Peyer's patch (tissue), 4 donors: ENCODE measurements at regions not wholly inside any gene's neighbourhood (a gene's known extent, or its start where the extent isn't known, plus 50 kb on each side); places are given as distances from the start of the nearest gene placed in this dataset.
"Not testable (repeated sequence)": the region's sequence is repeated elsewhere in the genome, so short reads cannot be mapped to it uniquely, and the experiment has no call there.

Experiments used
- DNase-seq, 3 donors: peaks; one replicate each; pipeline ENCODE4 v3.0.0-alpha.2; 2017 to 2019
- H3K27ac ChIP-seq, 4 donors: fragments of 200-600 bp; sonication (generic); one replicate each; pipeline ENCODE4 v1.5.1; 2016 to 2019
- H3K27me3 ChIP-seq, 2 donors: fragments of 200-600 bp; sonication (generic); one replicate each; pipeline ENCODE4 v1.5.1; 2019
- H3K36me3 ChIP-seq, 3 donors: fragments of 200-600 bp; sonication (generic); one replicate each; pipeline ENCODE4 v1.5.1; 2016 to 2019
- H3K4me1 ChIP-seq, 4 donors: fragments of 200-600 bp; sonication (generic); one replicate each; pipeline ENCODE4 v1.5.1; 2016 to 2019
- H3K4me3 ChIP-seq, 4 donors: fragments of 200-600 bp; sonication (generic); 1 replicate in 3 of 4; 2 replicates in 1 of 4; pipeline ENCODE4 v1.5.1; 2016 to 2019; ENCODE audit warnings: mild to moderate bottlenecking in 1 of 4
- H3K9me3 ChIP-seq, 4 donors: fragments of 200-600 bp; sonication (generic); one replicate each; pipeline ENCODE4 v1.5.1; 2016 to 2019; ENCODE audit warnings: mild to moderate bottlenecking in 1 of 4
- POLR2A ChIP-seq, 2 donors: fragments of 450-650 bp; IDR thresholded peaks; one replicate each; pipeline ENCODE4 v1.5.1; 2017; ENCODE audit warnings: antibody characterized with exemption in 2 of 2, mild to moderate bottlenecking in 2 of 2, moderate library complexity in 2 of 2
- TF ChIP-seq, protein P1 (sequence below), 6 experiments: fragments of 450-650 bp in 4 of 6; fragments of 200-600 bp in 2 of 6; sonication (generic) in 1 of 6; IDR thresholded peaks; one replicate each; pipeline ENCODE4 v1.5.1; 2017 to 2019; ENCODE audit warnings: antibody characterized with exemption in 6 of 6, mild to moderate bottlenecking in 3 of 6, moderate library complexity in 1 of 6

DNA sequence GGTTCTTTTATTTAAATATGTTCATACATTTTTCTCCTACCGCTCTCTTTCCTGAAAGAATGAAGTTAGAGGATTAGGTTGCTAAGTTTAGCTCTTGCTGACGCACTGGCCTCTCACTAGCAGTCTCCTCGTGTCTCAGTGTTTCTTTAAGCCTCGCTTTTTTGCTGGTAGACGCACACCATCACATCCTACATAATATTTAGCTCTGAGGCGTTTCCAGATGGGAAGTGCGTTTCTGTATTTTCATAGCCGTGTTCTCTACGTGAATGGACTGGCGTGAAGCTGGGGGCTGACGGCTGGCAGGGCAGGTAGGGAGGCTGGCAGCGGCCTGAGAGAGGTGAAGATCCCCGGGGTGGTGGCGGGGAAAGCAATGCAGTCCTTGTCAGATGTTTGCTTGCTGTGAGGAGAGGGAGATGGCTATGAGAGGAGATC, 79.2 kb upstream of the SPRY4 start:
- no peaks in the 10 kb centered on the region for H3K9me3 ChIP-seq
- no peak overlapping the region for H3K4me3 ChIP-seq
- no peaks in the 10 kb centered on the region for H3K4me1 ChIP-seq
- DNase-seq = no peak
- no peaks in the 10 kb centered on the region for H3K36me3 ChIP-seq
- H3K27me3 ChIP-seq = no peaks in the 10 kb centered on the region
- H3K27ac ChIP-seq = peak overlapping the region in 1 of 4 donors; percentile 24
- no peak for TF ChIP-seq POLR2A (IDR thresholded peaks at IDR 0.05)
- TF ChIP-seq, protein P1, sequence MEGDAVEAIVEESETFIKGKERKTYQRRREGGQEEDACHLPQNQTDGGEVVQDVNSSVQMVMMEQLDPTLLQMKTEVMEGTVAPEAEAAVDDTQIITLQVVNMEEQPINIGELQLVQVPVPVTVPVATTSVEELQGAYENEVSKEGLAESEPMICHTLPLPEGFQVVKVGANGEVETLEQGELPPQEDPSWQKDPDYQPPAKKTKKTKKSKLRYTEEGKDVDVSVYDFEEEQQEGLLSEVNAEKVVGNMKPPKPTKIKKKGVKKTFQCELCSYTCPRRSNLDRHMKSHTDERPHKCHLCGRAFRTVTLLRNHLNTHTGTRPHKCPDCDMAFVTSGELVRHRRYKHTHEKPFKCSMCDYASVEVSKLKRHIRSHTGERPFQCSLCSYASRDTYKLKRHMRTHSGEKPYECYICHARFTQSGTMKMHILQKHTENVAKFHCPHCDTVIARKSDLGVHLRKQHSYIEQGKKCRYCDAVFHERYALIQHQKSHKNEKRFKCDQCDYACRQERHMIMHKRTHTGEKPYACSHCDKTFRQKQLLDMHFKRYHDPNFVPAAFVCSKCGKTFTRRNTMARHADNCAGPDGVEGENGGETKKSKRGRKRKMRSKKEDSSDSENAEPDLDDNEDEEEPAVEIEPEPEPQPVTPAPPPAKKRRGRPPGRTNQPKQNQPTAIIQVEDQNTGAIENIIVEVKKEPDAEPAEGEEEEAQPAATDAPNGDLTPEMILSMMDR (IDR thresholded peaks at IDR 0.05) = no peak

GRCh38 chr5:142403583-142403982, 78.8 kb upstream of the SPRY4 start:
- Histone ChIP-seq H3K27ac (no peak overlapping the region), H3K36me3 (no peaks in the 10 kb centered on the region), H3K9me3 (no peaks in the 10 kb centered on the region), H3K4me1 (no peaks in the 10 kb centered on the region), H3K27me3 (no peaks in the 10 kb centered on the region), H3K4me3 (no peak overlapping the region)
- DNase-seq = no peak
- TF ChIP-seq POLR2A (IDR thresholded peaks at IDR 0.05) = no peak
- TF ChIP-seq, protein P1 (IDR thresholded peaks at IDR 0.05) = no peak

DNA sequence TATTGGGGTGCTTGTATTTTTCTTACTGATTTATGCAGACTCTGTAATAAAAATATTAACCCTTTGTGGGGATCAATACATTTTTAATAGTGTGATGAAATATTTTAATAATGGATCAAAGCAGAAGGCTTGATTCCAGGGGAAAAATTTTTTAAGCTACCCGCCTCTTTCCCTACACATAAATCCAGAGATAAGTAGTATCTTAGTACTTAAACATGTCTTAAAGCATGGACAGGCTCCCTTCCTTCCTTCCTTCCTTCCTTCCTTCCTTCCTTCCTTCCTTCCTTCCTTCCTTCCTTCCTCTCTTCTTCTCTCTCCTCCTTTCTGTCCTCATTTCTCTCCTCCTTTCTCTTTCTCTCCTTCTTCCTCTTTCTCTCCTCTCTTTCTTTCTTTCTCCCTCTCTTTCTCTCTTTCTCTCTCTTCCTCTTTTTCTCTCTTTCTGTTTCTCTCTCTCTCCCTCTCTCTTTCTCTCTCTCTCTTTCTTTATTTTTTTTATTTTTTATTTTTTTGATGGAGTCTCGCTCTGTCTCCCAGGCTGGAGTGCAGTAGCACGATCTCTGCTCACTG, 78.0 kb upstream of the SPRY4 start:
- DNase-seq = no peak
- Histone ChIP-seq H3K4me1 (no peaks in the 10 kb centered on the region), H3K9me3 (no peaks in the 10 kb centered on the region), H3K36me3 (no peaks in the 10 kb centered on the region), H3K27ac (no peak overlapping the region), H3K4me3 (no peak overlapping the region), H3K27me3 (no peaks in the 10 kb centered on the region)
- TF ChIP-seq, protein P1 (IDR thresholded peaks at IDR 0.05) = no peak
- no peak for TF ChIP-seq POLR2A (IDR thresholded peaks at IDR 0.05)

- H3K4me3 ChIP-seq = no peak overlapping the region
- H3K4me1 ChIP-seq = no peaks in the 10 kb centered on the region
- no peaks in the 10 kb centered on the region for H3K27me3 ChIP-seq
- no peak for DNase-seq
- TF ChIP-seq, protein P1 (IDR thresholded peaks at IDR 0.05) = no peak
- no peak for TF ChIP-seq POLR2A (IDR thresholded peaks at IDR 0.05)
- H3K27ac ChIP-seq = no peak overlapping the region
- peaks cover 0 to 10% (median 3%) of the 10 kb centered on the region in 4 donors for H3K9me3 ChIP-seq
- no peaks in the 10 kb centered on the region for H3K36me3 ChIP-seq
Measured at GRCh38 chr5:142400415-142400814, 75.6 kb upstream of the SPRY4 start.

GRCh38 chr5:142399891-142400290, 75.1 kb upstream of the SPRY4 start:
- Histone ChIP-seq H3K36me3 (no peaks in the 10 kb centered on the region), H3K4me1 (no peaks in the 10 kb centered on the region), H3K27me3 (no peaks in the 10 kb centered on the region), H3K4me3 (no peak overlapping the region), H3K9me3 (peaks cover 0 to 10% (median 3%) of the 10 kb centered on the region in 4 donors), H3K27ac (no peak overlapping the region)
- TF ChIP-seq POLR2A (IDR thresholded peaks at IDR 0.05) = no peak
- TF ChIP-seq, protein P1 (IDR thresholded peaks at IDR 0.05) = no peak
- DNase-seq = no peak

DNA sequence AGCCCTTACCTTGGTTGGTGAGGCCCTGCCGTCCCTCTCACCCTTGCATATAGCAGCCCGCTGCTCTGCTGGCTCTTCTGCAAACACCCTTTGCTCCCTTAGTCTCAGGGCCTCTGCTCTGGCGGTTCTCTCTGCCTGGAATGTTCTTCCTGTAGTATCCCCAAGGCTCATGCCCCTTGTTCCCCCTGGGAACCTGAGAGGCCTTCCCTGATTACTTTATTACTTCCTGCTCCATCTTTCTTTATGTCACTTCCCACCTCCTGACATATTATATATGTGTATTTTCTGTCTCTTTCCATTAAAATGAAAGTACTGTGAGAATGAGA, 73.9 kb upstream of the SPRY4 start:
- Histone ChIP-seq H3K27me3 (no peaks in the 10 kb centered on the region), H3K36me3 (no peaks in the 10 kb centered on the region), H3K9me3 (peaks cover 0 to 10% (median 3%) of the 10 kb centered on the region in 4 donors), H3K27ac (no peak overlapping the region), H3K4me3 (no peak overlapping the region), H3K4me1 (no peaks in the 10 kb centered on the region)
- TF ChIP-seq POLR2A (IDR thresholded peaks at IDR 0.05) = no peak
- TF ChIP-seq, protein P1 (IDR thresholded peaks at IDR 0.05) = no peak
- DNase-seq = no peak

DNA sequence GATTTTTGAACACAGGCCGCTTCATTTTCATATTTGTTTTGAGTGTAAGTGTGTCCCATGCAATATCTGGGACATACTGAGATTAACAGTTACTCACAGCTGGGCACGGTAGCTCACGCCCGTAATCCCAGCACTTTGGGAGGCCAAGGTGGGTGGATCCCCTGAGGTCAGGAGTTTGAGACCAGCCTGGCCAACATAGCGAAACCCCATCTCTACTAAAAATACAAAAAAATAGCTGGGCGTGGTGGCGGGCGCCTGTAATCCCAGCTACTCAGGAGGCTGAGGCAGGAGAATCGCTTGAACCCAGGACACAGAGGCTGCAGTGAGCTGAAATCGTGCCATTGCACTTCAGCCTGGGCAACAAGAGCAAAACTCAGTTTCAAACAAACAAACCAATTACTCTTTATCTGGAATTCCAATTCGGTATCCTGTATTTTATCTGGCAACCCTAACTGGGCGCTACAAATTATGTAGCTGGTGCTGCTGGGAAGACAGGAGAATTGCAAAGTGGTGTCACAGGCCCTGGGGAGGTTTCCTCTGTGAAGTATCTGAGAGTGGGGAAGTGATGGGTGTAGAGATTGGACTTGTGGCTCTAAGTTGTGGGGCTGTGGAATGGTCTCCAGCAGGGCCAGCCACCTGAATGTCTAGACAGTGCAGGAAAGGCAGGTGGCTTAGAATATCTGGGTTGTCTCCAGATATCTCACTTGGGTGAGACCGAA, 73.3 kb upstream of the SPRY4 start:
- peaks cover 0 to 10% (median 3%) of the 10 kb centered on the region in 4 donors for H3K9me3 ChIP-seq
- DNase-seq, H3K27ac ChIP-seq, H3K4me3 ChIP-seq, H3K36me3 ChIP-seq, H3K4me1 ChIP-seq, H3K27me3 ChIP-seq: not testable (repeated sequence)
